Muscle of leg (tissue), 3 donors: ENCODE measurements at regions not wholly inside any gene's neighbourhood (a gene's known extent, or its start where the extent isn't known, plus 50 kb on each side); places are given as distances from the start of the nearest gene placed in this dataset.
"Not testable (repeated sequence)": the region's sequence is repeated elsewhere in the genome, so short reads cannot be mapped to it uniquely, and the experiment has no call there.

Experiments used
- DNase-seq: peaks from one replicate; pipeline ENCODE4 v3.0.0; 2013
- H3K27ac ChIP-seq: one replicate; pipeline ENCODE4 v1.5.1; 2013; ENCODE audit warnings: mild to moderate bottlenecking, low read length, control low read depth
- H3K27me3 ChIP-seq: one replicate; pipeline ENCODE4 v1.6.1; 2013; ENCODE audit warnings: low read length; ENCODE audit not compliant: control insufficient read depth, insufficient read depth
- H3K36me3 ChIP-seq: one replicate; pipeline ENCODE4 v1.6.1; 2013; ENCODE audit warnings: low read length; ENCODE audit not compliant: control insufficient read depth, insufficient read depth
- H3K4me1 ChIP-seq: one replicate; pipeline ENCODE4 v1.6.1; 2013; ENCODE audit warnings: low read length; ENCODE audit not compliant: control insufficient read depth, insufficient read depth
- H3K4me3 ChIP-seq: one replicate; pipeline ENCODE4 v1.5.1; 2013; ENCODE audit warnings: low read length, control low read depth
- H3K9me3 ChIP-seq: replicated peaks from 2 replicates; pipeline ENCODE4 v1.6.1; 2013; ENCODE audit warnings: low read depth, low read length; ENCODE audit not compliant: control insufficient read depth
- WGBS: methylation state at CpG from one replicate; pipeline ENCODE4 v1.1.5; 2013; ENCODE audit warnings: missing lambda C conversion rate; ENCODE audit not compliant: insufficient coverage; 5-methylcytosine and 5-hydroxymethylcytosine counted together

- H3K9me3 ChIP-seq: no peaks in the 10 kb centered on the region
- WGBS: no CpG with 5 or more reads among the region's 6 CpGs
- no peaks in the 10 kb centered on the region for H3K4me1 ChIP-seq
- no peaks in the 10 kb centered on the region for H3K36me3 ChIP-seq
- no peaks in the 10 kb centered on the region for H3K27me3 ChIP-seq
- H3K27ac ChIP-seq: no peak overlapping the region
- H3K4me3 ChIP-seq: no peak overlapping the region
- no peak for DNase-seq
Observed at GRCh38 chr3:124639406-124640237, 90.6 kb upstream of the UMPS start.

- Histone ChIP-seq H3K27me3 (no peaks in the 10 kb centered on the region), H3K4me1 (no peaks in the 10 kb centered on the region), H3K27ac (no peak overlapping the region), H3K9me3 (no peaks in the 10 kb centered on the region), H3K4me3 (no peak overlapping the region), H3K36me3 (no peaks in the 10 kb centered on the region)
- DNase-seq: no peak
- 80% methylated on average over 7 of the region's 9 CpGs for WGBS
Observed at GRCh38 chr3:124640635-124641306, 89.5 kb upstream of the UMPS start.

GRCh38 chr3:124643453-124643852 is 86.8 kb upstream of the UMPS start:
- Histone ChIP-seq H3K9me3 (no peaks in the 10 kb centered on the region), H3K27me3 (no peaks in the 10 kb centered on the region), H3K4me1 (no peaks in the 10 kb centered on the region), H3K4me3 (no peak overlapping the region), H3K36me3 (no peaks in the 10 kb centered on the region), H3K27ac (no peak overlapping the region)
- 80% methylated on average over 1 of the region's 6 CpGs for WGBS
- no peak for DNase-seq

GRCh38 chr3:124646186-124646585 is 84.1 kb upstream of the UMPS start:
- not testable (repeated sequence) for H3K4me3 ChIP-seq, DNase-seq, H3K9me3 ChIP-seq, H3K36me3 ChIP-seq, H3K4me1 ChIP-seq, H3K27me3 ChIP-seq, H3K27ac ChIP-seq
- WGBS: no CpG with 5 or more reads among the region's 4 CpGs

GRCh38 chr3:124648551-124648950 is 81.7 kb upstream of the UMPS start:
- H3K4me3 ChIP-seq: no peak overlapping the region
- no CpG with 5 or more reads among the region's 2 CpGs for WGBS

GRCh38 chr3:124650798-124651197 is 79.5 kb upstream of the UMPS start:
- Histone ChIP-seq H3K27ac (no peak overlapping the region), H3K9me3 (no peaks in the 10 kb centered on the region), H3K27me3 (no peaks in the 10 kb centered on the region), H3K36me3 (peaks cover 2% of the 10 kb centered on the region), H3K4me1 (peaks cover 7% of the 10 kb centered on the region), H3K4me3 (no peak overlapping the region)
- 17% methylated on average over 1 of the region's 4 CpGs for whole genome bisulfite sequencing
- no peak for DNase-seq

More at GRCh38 chr3:124648551-124648950, 81.7 kb upstream of the UMPS start:
- no peak for DNase-seq
- Histone ChIP-seq H3K4me1 (no peaks in the 10 kb centered on the region), H3K9me3 (no peaks in the 10 kb centered on the region), H3K27ac (no peak overlapping the region), H3K27me3 (no peaks in the 10 kb centered on the region), H3K36me3 (peaks cover 2% of the 10 kb centered on the region)

- not testable (repeated sequence) for H3K27ac ChIP-seq, DNase-seq, H3K9me3 ChIP-seq, H3K4me3 ChIP-seq, H3K4me1 ChIP-seq, H3K27me3 ChIP-seq, H3K36me3 ChIP-seq
- no CpG with 5 or more reads among the region's 1 CpG for WGBS
Observed at GRCh38 chr3:124651416-124651815, 78.8 kb upstream of the UMPS start.

GRCh38 chr3:124652009-124652408 is 78.2 kb upstream of the UMPS start:
- peaks cover 2% of the 10 kb centered on the region for H3K36me3 ChIP-seq
- no peak for DNase-seq
- no peaks in the 10 kb centered on the region for H3K27me3 ChIP-seq
- no peaks in the 10 kb centered on the region for H3K9me3 ChIP-seq
- H3K4me1 ChIP-seq: peaks cover 7% of the 10 kb centered on the region
- H3K27ac ChIP-seq: no peak overlapping the region
- no peak overlapping the region for H3K4me3 ChIP-seq

GRCh38 chr3:124653071-124653796 is 77.0 kb upstream of the UMPS start:
- Histone ChIP-seq H3K4me1 (peaks cover 7% of the 10 kb centered on the region), H3K36me3 (peaks cover 3% of the 10 kb centered on the region)
- 83% methylated on average over 3 of the region's 3 CpGs for WGBS

GRCh38 chr3:124653797-124654469 is 76.3 kb upstream of the UMPS start:
- Histone ChIP-seq H3K27me3 (no peaks in the 10 kb centered on the region), H3K27ac (peak overlapping the region; percentile 64), H3K36me3 (peaks cover 10% of the 10 kb centered on the region), H3K9me3 (no peaks in the 10 kb centered on the region), H3K4me3 (no peak overlapping the region), H3K4me1 (peaks cover 7% of the 10 kb centered on the region)
- 80% methylated on average over 1 of the region's 4 CpGs for WGBS
- DNase-seq: peak; percentile 46

More at GRCh38 chr3:124653071-124653796, 77.0 kb upstream of the UMPS start:
- no peak for DNase-seq
- Histone ChIP-seq H3K4me3 (no peak overlapping the region), H3K9me3 (no peaks in the 10 kb centered on the region), H3K27me3 (no peaks in the 10 kb centered on the region), H3K27ac (peak overlapping the region; percentile 64)
